Aorta (tissue), 5 donors: ENCODE measurements at regions not wholly inside any gene's neighbourhood (a gene's known extent, or its start where the extent isn't known, plus 50 kb on each side); places are given as distances from the start of the nearest gene placed in this dataset.

Source experiments
- ATAC-seq: fragments of 200-7000 bp; cut with Tn5 transposase; one replicate; pipeline ENCODE4 v1.9.1; 2022; ENCODE audit warnings: moderate library complexity; ENCODE audit not compliant: low FRiP score
- DNase-seq, 2 donors: peaks; one replicate each; pipeline ENCODE4 v3.0.0-alpha.2; 2020
- H3K27ac ChIP-seq, 2 donors: one replicate each; pipeline ENCODE4 v1.5.1; 2013; ENCODE audit warnings: low read length in 2 of 2, mild to moderate bottlenecking in 2 of 2, moderate library complexity in 2 of 2, control low read depth in 1 of 2, inconsistent platforms in 1 of 2, low read depth in 1 of 2
- H3K27me3 ChIP-seq, 2 donors: one replicate each; pipeline ENCODE4 v1.6.1; 2013; ENCODE audit warnings: control low read depth in 1 of 2, low read length in 1 of 2, mild to moderate bottlenecking in 1 of 2, moderate library complexity in 1 of 2; ENCODE audit not compliant: insufficient read depth in 2 of 2, control insufficient read depth in 1 of 2
- H3K36me3 ChIP-seq, 2 donors: one replicate each; pipeline ENCODE4 v1.6.1; 2013; ENCODE audit warnings: control low read depth in 1 of 2, low read length in 1 of 2, mild to moderate bottlenecking in 1 of 2; ENCODE audit not compliant: insufficient read depth in 2 of 2, control insufficient read depth in 1 of 2
- H3K4me1 ChIP-seq, 2 donors: one replicate each; pipeline ENCODE4 v1.6.1; 2013; ENCODE audit warnings: low read length in 2 of 2, control low read depth in 1 of 2, mild to moderate bottlenecking in 1 of 2, moderate library complexity in 1 of 2; ENCODE audit not compliant: insufficient read depth in 2 of 2, control insufficient read depth in 1 of 2
- H3K4me3 ChIP-seq, 2 donors: one replicate each; pipeline ENCODE4 v1.5.1; 2013; ENCODE audit warnings: low read length in 2 of 2, control low read depth in 1 of 2, mild to moderate bottlenecking in 1 of 2
- H3K9me3 ChIP-seq: one replicate; pipeline ENCODE4 v1.6.1; 2013; ENCODE audit warnings: mild to moderate bottlenecking, low read length; ENCODE audit not compliant: control insufficient read depth
- WGBS, 2 donors: extraction: QIAGEN DNeasy Blood & Tissue Kit; methylation state at CpG; one replicate each; pipeline ENCODE4 v1.1.7; 2013; 5-methylcytosine and 5-hydroxymethylcytosine counted together
- intact Hi-C, 2 donors: fragments of 100-400 bp; cut with DNase I; formaldehyde crosslinking; loops; one replicate each; pipeline versions ENCODE4 v1.14.2 to v1.15.0; 2022
- donor health status: healthy with polysubstance abuse.
- donor health status: Bipolar disorder and iron deficiency.
- donor health status: DM: no; HTN: no; CAD: no.
- donor health status: DM: no; HTN: no; CAD: no.
- donor health status: DM: yes; HTN: yes; CAD: no.

GRCh38 chr20:11368499-11368898 is 549.2 kb upstream of the BTBD3 start:
- no peak overlapping the region for H3K27ac ChIP-seq
- H3K27me3 ChIP-seq, result no peaks in the 10 kb centered on the region
- DNase-seq (no peak), ATAC-seq (no peak)
- H3K4me1 ChIP-seq, result no peaks in the 10 kb centered on the region
- H3K9me3 ChIP-seq, result peaks cover 5% of the 10 kb centered on the region
- H3K4me3 ChIP-seq, result no peak overlapping the region
- no peaks in the 10 kb centered on the region for H3K36me3 ChIP-seq
- intact Hi-C loops, result no loop called here
- 32 to 35% methylated on average over 4 of the region's 4 CpGs for WGBS, 2 donors

GRCh38 chr20:11368965-11369711 is 548.6 kb upstream of the BTBD3 start:
- H3K4me1 ChIP-seq, result no peaks in the 10 kb centered on the region
- peaks cover 5% of the 10 kb centered on the region for H3K9me3 ChIP-seq
- no peak overlapping the region for H3K4me3 ChIP-seq
- intact Hi-C loops, result no loop called here
- no peak overlapping the region for H3K27ac ChIP-seq
- DNase-seq, result no peak
- ATAC-seq, result no peak
- no peaks in the 10 kb centered on the region for H3K36me3 ChIP-seq
- 84 to 89% methylated on average over 12 of the region's 12 CpGs for WGBS, 2 donors
- H3K27me3 ChIP-seq, result no peaks in the 10 kb centered on the region

GRCh38 chr20:11371831-11372230 is 545.9 kb upstream of the BTBD3 start:
- H3K9me3 ChIP-seq, result peaks cover 5% of the 10 kb centered on the region
- intact Hi-C loops, result no loop called here
- WGBS, 2 donors, result 92 to 100% methylated on average over 1 of the region's 1 CpG
- no peak overlapping the region for H3K27ac ChIP-seq
- H3K27me3 ChIP-seq, result no peaks in the 10 kb centered on the region
- no peak overlapping the region for H3K4me3 ChIP-seq
- H3K4me1 ChIP-seq, result no peaks in the 10 kb centered on the region
- no peaks in the 10 kb centered on the region for H3K36me3 ChIP-seq
- ATAC-seq (no peak), DNase-seq (no peak)

GRCh38 chr20:11372876-11373790 is 544.6 kb upstream of the BTBD3 start:
- no peaks in the 10 kb centered on the region for H3K36me3 ChIP-seq
- H3K4me3 ChIP-seq, result no peak overlapping the region
- DNase-seq, result no peak
- H3K27ac ChIP-seq, result no peak overlapping the region
- ATAC-seq, result no peak
- H3K4me1 ChIP-seq, result no peaks in the 10 kb centered on the region
- peaks cover 5% of the 10 kb centered on the region for H3K9me3 ChIP-seq
- intact Hi-C loops, result no loop called here
- 72 to 74% methylated on average over 5 of the region's 5 CpGs for WGBS, 2 donors
- no peaks in the 10 kb centered on the region for H3K27me3 ChIP-seq

- ATAC-seq, result no peak
- intact Hi-C loops, result no loop called here
Observed at GRCh38 chr20:11375335-11375734, 542.4 kb upstream of the BTBD3 start.

GRCh38 chr20:11375966-11376365 is 541.7 kb upstream of the BTBD3 start:
- no peaks in the 10 kb centered on the region for H3K4me1 ChIP-seq
- 53 to 78% methylated on average over 2 of the region's 2 CpGs for WGBS, 2 donors
- H3K36me3 ChIP-seq, result no peaks in the 10 kb centered on the region
- no peaks in the 10 kb centered on the region for H3K9me3 ChIP-seq
- H3K27me3 ChIP-seq, result no peaks in the 10 kb centered on the region
- no peak overlapping the region for H3K27ac ChIP-seq
- no peak overlapping the region for H3K4me3 ChIP-seq
- DNase-seq (no peak), ATAC-seq (no peak)
- intact Hi-C loops, result no loop called here

More at GRCh38 chr20:11375335-11375734, 542.4 kb upstream of the BTBD3 start:
- no peaks in the 10 kb centered on the region for H3K36me3 ChIP-seq
- H3K4me1 ChIP-seq, result no peaks in the 10 kb centered on the region
- 94 to 97% methylated on average over 4 of the region's 4 CpGs for WGBS, 2 donors
- H3K9me3 ChIP-seq, result no peaks in the 10 kb centered on the region
- DNase-seq, result no peak
- no peak overlapping the region for H3K27ac ChIP-seq
- H3K4me3 ChIP-seq, result no peak overlapping the region
- no peaks in the 10 kb centered on the region for H3K27me3 ChIP-seq

- Histone ChIP-seq H3K4me1 (no peaks in the 10 kb centered on the region), H3K27me3 (no peaks in the 10 kb centered on the region), H3K9me3 (no peaks in the 10 kb centered on the region), H3K27ac (no peak overlapping the region), H3K36me3 (no peaks in the 10 kb centered on the region), H3K4me3 (no peak overlapping the region)
- intact Hi-C loops, result no loop called here
- ATAC-seq (no peak), DNase-seq (no peak)
Observed at GRCh38 chr20:11376420-11376819, 541.3 kb upstream of the BTBD3 start.

GRCh38 chr20:11376998-11377397 is 540.7 kb upstream of the BTBD3 start:
- WGBS, 2 donors, result 44 to 50% methylated on average over 2 of the region's 2 CpGs
- H3K27ac ChIP-seq, result no peak overlapping the region
- H3K9me3 ChIP-seq, result no peaks in the 10 kb centered on the region
- intact Hi-C loops, result no loop called here
- H3K4me1 ChIP-seq, result no peaks in the 10 kb centered on the region
- no peaks in the 10 kb centered on the region for H3K27me3 ChIP-seq
- no peak for ATAC-seq
- no peak overlapping the region for H3K4me3 ChIP-seq
- no peak for DNase-seq
- no peaks in the 10 kb centered on the region for H3K36me3 ChIP-seq

- 96 to 98% methylated on average over 2 of the region's 2 CpGs for WGBS, 2 donors
Observed at GRCh38 chr20:11377761-11378160, 539.9 kb upstream of the BTBD3 start.

More at GRCh38 chr20:11377761-11378160, 539.9 kb upstream of the BTBD3 start:
- H3K4me3 ChIP-seq, result no peak overlapping the region
- no peak for DNase-seq
- intact Hi-C loops, result no loop called here
- H3K36me3 ChIP-seq, result no peaks in the 10 kb centered on the region
- no peaks in the 10 kb centered on the region for H3K4me1 ChIP-seq
- H3K9me3 ChIP-seq, result no peaks in the 10 kb centered on the region
- H3K27ac ChIP-seq, result no peak overlapping the region
- ATAC-seq, result no peak
- no peaks in the 10 kb centered on the region for H3K27me3 ChIP-seq
